HEK293 (cell line): ENCODE measurements at regions not wholly inside any gene's neighbourhood (a gene's known extent, or its start where the extent isn't known, plus 50 kb on each side); places are given as distances from the start of the nearest gene placed in this dataset.

Source experiments
- CTCF ChIA-PET: fragments of 350-600 bp; formaldehyde crosslinking; extraction: SDS; loops from one replicate; lab custom pipeline; 2021; ENCODE audit warnings: antibody characterized with exemption; lab: Yijun Ruan, JAX
- POLR2A ChIA-PET: fragments of 300-600 bp; formaldehyde crosslinking; extraction: SDS; loops from one replicate; lab custom pipeline; 2020; ENCODE audit warnings: antibody characterized with exemption, inconsistent platforms; lab: Yijun Ruan, JAX
- H3K27ac ChIP-seq: fragments of 200-500 bp; sonication (Bioruptor generic); 2 replicates; pipeline ENCODE4 v1.5.1; 2014; ENCODE audit warnings: low read depth, low read length, control low read depth, inconsistent platforms; ENCODE audit errors: extremely low read depth
- H3K36me3 ChIP-seq, 2 experiments: fragments of 200-500 bp in 1 of 2; sonication (Bioruptor generic) in 1 of 2; 1 replicate in 1 of 2; 2 replicates in 1 of 2; pipeline ENCODE4 v1.5.1; 2014 to 2017; ENCODE audit warnings: inconsistent platforms in 2 of 2, low read length in 2 of 2; ENCODE audit not compliant: control insufficient read depth in 2 of 2, insufficient read depth in 1 of 2
- H3K4me1 ChIP-seq: fragments of 200-500 bp; sonication (Bioruptor generic); 2 replicates; pipeline ENCODE4 v1.5.1; 2014; ENCODE audit warnings: mild to moderate bottlenecking, low read length, inconsistent platforms; ENCODE audit not compliant: control insufficient read depth, insufficient read depth
- H3K4me3 ChIP-seq: 2 replicates; pipeline ENCODE4 v1.5.1; 2011; ENCODE audit warnings: low read depth, mild to moderate bottlenecking, control low read depth, low read length, moderate library complexity
- H3K9me3 ChIP-seq: fragments of 200-500 bp; sonication (Bioruptor generic); 2 replicates; pipeline ENCODE4 v1.5.1; 2014; ENCODE audit warnings: low read depth, low read length, inconsistent platforms; ENCODE audit not compliant: control insufficient read depth, insufficient read depth
- AEBP2 ChIP-seq: fragments of 450-650 bp; formaldehyde crosslinking; IDR thresholded peaks from 2 replicates; pipeline ENCODE4 v1.5.1; 2016; ENCODE audit warnings: missing biosample characterization, missing genetic modification characterization, borderline replicate concordance
- BCL11B ChIP-seq: fragments of 450-650 bp; formaldehyde crosslinking; IDR thresholded peaks from 2 replicates; pipeline ENCODE4 v1.5.1; 2016; ENCODE audit warnings: low read depth, missing biosample characterization, missing genetic modification characterization
- GLI4 ChIP-seq: fragments of 450-650 bp; formaldehyde crosslinking; IDR thresholded peaks from 2 replicates; pipeline ENCODE4 v1.5.1; 2016; ENCODE audit warnings: missing biosample characterization, missing genetic modification characterization
- HOXA7 ChIP-seq: sonication (generic); formaldehyde crosslinking; IDR thresholded peaks from 2 replicates; pipeline ENCODE4 v1.8.1; 2022; ENCODE audit warnings: missing genetic modification reagents, borderline replicate concordance
- HOXD13 ChIP-seq: sonication (generic); formaldehyde crosslinking; IDR thresholded peaks from 2 replicates; pipeline ENCODE4 v1.8.0; 2022; ENCODE audit warnings: missing genetic modification reagents, borderline replicate concordance
- KLF10 ChIP-seq: fragments of 450-650 bp; IDR thresholded peaks from 2 replicates; pipeline ENCODE4 v1.5.1; 2018; ENCODE audit warnings: missing biosample characterization, mild to moderate bottlenecking, missing genetic modification characterization
- KLF16 ChIP-seq: fragments of 450-650 bp; formaldehyde crosslinking; IDR thresholded peaks from 2 replicates; pipeline ENCODE4 v1.5.1; 2017; ENCODE audit warnings: missing biosample characterization, missing genetic modification characterization
- OVOL3 ChIP-seq: fragments of 450-650 bp; formaldehyde crosslinking; IDR thresholded peaks from 2 replicates; pipeline ENCODE4 v1.5.1; 2016; ENCODE audit warnings: missing biosample characterization, missing genetic modification characterization
- PRDM6 ChIP-seq: fragments of 450-650 bp; formaldehyde crosslinking; IDR thresholded peaks from 2 replicates; pipeline ENCODE4 v1.5.1; 2017; ENCODE audit warnings: missing biosample characterization, missing genetic modification characterization
- REST ChIP-seq: fragments of 450-650 bp; formaldehyde crosslinking; IDR thresholded peaks from 2 replicates; pipeline ENCODE4 v1.5.1; 2016; ENCODE audit warnings: missing biosample characterization, missing genetic modification characterization
- ZNF132 ChIP-seq: fragments of 450-650 bp; formaldehyde crosslinking; IDR thresholded peaks from 2 replicates; pipeline ENCODE4 v1.5.1; 2017; ENCODE audit warnings: missing biosample characterization, missing genetic modification characterization, borderline replicate concordance
- ZNF133 ChIP-seq: fragments of 450-650 bp; formaldehyde crosslinking; IDR thresholded peaks from 2 replicates; pipeline ENCODE4 v1.5.1; 2016; ENCODE audit warnings: missing biosample characterization, missing genetic modification characterization
- ZNF214 ChIP-seq: fragments of 450-650 bp; formaldehyde crosslinking; IDR thresholded peaks from 2 replicates; pipeline ENCODE4 v1.5.1; 2017; ENCODE audit warnings: missing biosample characterization, mild to moderate bottlenecking, missing genetic modification characterization, borderline replicate concordance
- ZNF37A ChIP-seq: fragments of 450-650 bp; IDR thresholded peaks from 2 replicates; pipeline ENCODE4 v1.5.1; 2018; ENCODE audit warnings: missing biosample characterization, missing genetic modification characterization
- ZNF600 ChIP-seq: fragments of 450-650 bp; formaldehyde crosslinking; IDR thresholded peaks from 2 replicates; pipeline ENCODE4 v1.5.1; 2016; ENCODE audit warnings: missing biosample characterization, missing genetic modification characterization
- ZNF623 ChIP-seq: fragments of 450-650 bp; formaldehyde crosslinking; IDR thresholded peaks from 2 replicates; pipeline ENCODE4 v1.5.1; 2016; ENCODE audit warnings: missing biosample characterization, missing genetic modification characterization
- ZNF660 ChIP-seq: fragments of 450-650 bp; IDR thresholded peaks from 2 replicates; pipeline ENCODE4 v1.5.1; 2018; ENCODE audit warnings: missing biosample characterization, mild to moderate bottlenecking, missing genetic modification characterization
- ZNF664 ChIP-seq: fragments of 450-650 bp; formaldehyde crosslinking; IDR thresholded peaks from 2 replicates; pipeline ENCODE4 v1.5.1; 2016; ENCODE audit warnings: missing biosample characterization, missing genetic modification characterization
- ZNF768 ChIP-seq: fragments of 450-650 bp; formaldehyde crosslinking; IDR thresholded peaks from 2 replicates; pipeline ENCODE4 v1.5.1; 2018; ENCODE audit warnings: missing biosample characterization, mild to moderate bottlenecking, missing genetic modification characterization
- ZNF837 ChIP-seq: fragments of 450-650 bp; formaldehyde crosslinking; IDR thresholded peaks from 2 replicates; pipeline ENCODE4 v1.5.1; 2016; ENCODE audit warnings: missing biosample characterization, missing genetic modification characterization
- ZXDB ChIP-seq: fragments of 450-650 bp; formaldehyde crosslinking; IDR thresholded peaks from 2 replicates; pipeline ENCODE4 v1.5.1; 2016; ENCODE audit warnings: missing biosample characterization, missing genetic modification characterization

- ChIA-PET CTCF (no interaction called here), POLR2A (no interaction called here)
- Histone ChIP-seq H3K36me3 (no peaks in the 10 kb centered on the region), H3K9me3 (no peaks in the 10 kb centered on the region), H3K4me3 (no peak overlapping the region), H3K27ac (no peak overlapping the region), H3K4me1 (no peaks in the 10 kb centered on the region)
- TF ChIP-seq ZNF768 (tag by site-specific recombination): no peak
- no peak for TF ChIP-seq ZXDB (tag by site-specific recombination)
- no peak for TF ChIP-seq KLF16 (tag by site-specific recombination)
- no peak for TF ChIP-seq ZNF37A (tag by site-specific recombination)
- no peak for TF ChIP-seq GLI4
- no peak for TF ChIP-seq ZNF132 (tag by site-specific recombination)
- no peak for TF ChIP-seq ZNF133 (tag by site-specific recombination)
- TF ChIP-seq OVOL3 (tag by site-specific recombination): no peak
- no peak for TF ChIP-seq ZNF660 (tag by site-specific recombination)
- no peak for TF ChIP-seq BCL11B (tag by site-specific recombination)
These were observed 434.9 kb upstream of the SMARCA2 start for GRCh38 chr9:1580215-1580614.

GRCh38 chr9:1581926-1582325 lies 433.2 kb upstream of the SMARCA2 start:
- no peaks in the 10 kb centered on the region for H3K9me3 ChIP-seq
- H3K27ac ChIP-seq: no peak overlapping the region
- CTCF ChIA-PET: interaction anchor here (1.0 to 1.2 kb wide), 3 partner anchors 22 to 256 kb away, joined by 3 to 4 read pairs (median 3); no protein-coding TSS in a partner anchor
- POLR2A ChIA-PET: no interaction called here
- TF ChIP-seq AEBP2 (tag by site-specific recombination) (no peak), HOXA7 (no peak), REST (tag by site-specific recombination) (no peak), ZNF623 (tag by site-specific recombination) (no peak)
- no peaks in the 10 kb centered on the region for H3K4me1 ChIP-seq
- H3K36me3 ChIP-seq: no peaks in the 10 kb centered on the region
- no peak overlapping the region for H3K4me3 ChIP-seq

- TF ChIP-seq KLF10: no peak
- TF ChIP-seq ZNF664 (tag by site-specific recombination): no peak
- TF ChIP-seq ZNF37A (tag by site-specific recombination): no peak
- no peak for TF ChIP-seq ZNF837 (tag by site-specific recombination)
- no peak for TF ChIP-seq ZNF133 (tag by site-specific recombination)
- no peak for TF ChIP-seq ZNF600 (tag by site-specific recombination)
- TF ChIP-seq ZNF214 (tag by site-specific recombination): no peak
- no peak for TF ChIP-seq HOXD13 (CRISPR knock-in tag)
- TF ChIP-seq AEBP2 (tag by site-specific recombination): no peak
- TF ChIP-seq PRDM6 (tag by site-specific recombination): no peak
- Histone ChIP-seq H3K36me3 (no peaks in the 10 kb centered on the region), H3K27ac (no peak overlapping the region), H3K9me3 (no peaks in the 10 kb centered on the region), H3K4me3 (no peak overlapping the region), H3K4me1 (no peaks in the 10 kb centered on the region)
- ChIA-PET CTCF (no interaction called here), POLR2A (no interaction called here)
These were observed 423.8 kb upstream of the SMARCA2 start for GRCh38 chr9:1591310-1591709.
